Panc1 (cell line): ENCODE measurements at regions not wholly inside any gene's neighbourhood (a gene's known extent, or its start where the extent isn't known, plus 50 kb on each side); places are given as distances from the start of the nearest gene placed in this dataset.

ENCODE experiments used
- CTCF ChIP-seq: fragments of 450-650 bp; IDR thresholded peaks from 2 replicates; pipeline ENCODE4 v1.5.1; 2017; ENCODE audit warnings: mild to moderate bottlenecking
- POLR2AphosphoS5 ChIP-seq: IDR thresholded peaks from 2 replicates; pipeline ENCODE4 v1.6.1; 2012; ENCODE audit warnings: mild to moderate bottlenecking, low read depth, low read length, moderate library complexity
- REST ChIP-seq, 2 experiments: IDR thresholded peaks; 2 replicates each; pipeline ENCODE4 v1.6.1; 2011 to 2012; ENCODE audit warnings: low read depth in 2 of 2, control low read depth in 1 of 2, low read length in 1 of 2, mild to moderate bottlenecking in 1 of 2, moderate library complexity in 1 of 2; ENCODE audit not compliant: insufficient read depth in 1 of 2
- TCF7L2 ChIP-seq: IDR thresholded peaks from 2 replicates; pipeline ENCODE4 v1.6.1; 2011; ENCODE audit warnings: mild to moderate bottlenecking, low read depth, low read length, inconsistent platforms

GRCh38 chr12:38123566-38124246 is 192.9 kb upstream of the ALG10B start:
- TF ChIP-seq REST (IDR thresholded peaks at IDR 0.05; ENCODE audit: insufficient read depth in 1 of 2, low read depth in 2 of 2, low read length in 1 of 2) (no peak), POLR2AphosphoS5 (no peak), CTCF (no peak), TCF7L2 (no peak)
